Gastrocnemius medialis (tissue), 4 donors: ENCODE measurements at regions not wholly inside any gene's neighbourhood (a gene's known extent, or its start where the extent isn't known, plus 50 kb on each side); places are given as distances from the start of the nearest gene placed in this dataset.

Experiments used
- POLR2A ChIP-seq, 2 donors: fragments of 450-650 bp; IDR thresholded peaks; one replicate each; pipeline ENCODE4 v1.6.1; 2017; ENCODE audit warnings: antibody characterized with exemption in 2 of 2, mild to moderate bottlenecking in 2 of 2, moderate library complexity in 2 of 2
- TF ChIP-seq, protein P1 (sequence below), 5 experiments: fragments of 450-650 bp in 3 of 5; fragments of 200-600 bp in 2 of 5; sonication (generic) in 2 of 5; IDR thresholded peaks in 4 of 5; conservative IDR thresholded peaks in 1 of 5; 1 replicate in 4 of 5; 2 replicates in 1 of 5; pipeline ENCODE4 v1.5.1; 2016 to 2019; ENCODE audit warnings: antibody characterized with exemption in 5 of 5, mild to moderate bottlenecking in 3 of 5, moderate library complexity in 3 of 5

GRCh38 chr2:208937521-208937920 lies 486.3 kb upstream of the MAP2 start:
- TF ChIP-seq, protein P1, sequence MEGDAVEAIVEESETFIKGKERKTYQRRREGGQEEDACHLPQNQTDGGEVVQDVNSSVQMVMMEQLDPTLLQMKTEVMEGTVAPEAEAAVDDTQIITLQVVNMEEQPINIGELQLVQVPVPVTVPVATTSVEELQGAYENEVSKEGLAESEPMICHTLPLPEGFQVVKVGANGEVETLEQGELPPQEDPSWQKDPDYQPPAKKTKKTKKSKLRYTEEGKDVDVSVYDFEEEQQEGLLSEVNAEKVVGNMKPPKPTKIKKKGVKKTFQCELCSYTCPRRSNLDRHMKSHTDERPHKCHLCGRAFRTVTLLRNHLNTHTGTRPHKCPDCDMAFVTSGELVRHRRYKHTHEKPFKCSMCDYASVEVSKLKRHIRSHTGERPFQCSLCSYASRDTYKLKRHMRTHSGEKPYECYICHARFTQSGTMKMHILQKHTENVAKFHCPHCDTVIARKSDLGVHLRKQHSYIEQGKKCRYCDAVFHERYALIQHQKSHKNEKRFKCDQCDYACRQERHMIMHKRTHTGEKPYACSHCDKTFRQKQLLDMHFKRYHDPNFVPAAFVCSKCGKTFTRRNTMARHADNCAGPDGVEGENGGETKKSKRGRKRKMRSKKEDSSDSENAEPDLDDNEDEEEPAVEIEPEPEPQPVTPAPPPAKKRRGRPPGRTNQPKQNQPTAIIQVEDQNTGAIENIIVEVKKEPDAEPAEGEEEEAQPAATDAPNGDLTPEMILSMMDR (IDR thresholded peaks at IDR 0.05 in 4 of 5, conservative IDR thresholded peaks at IDR 0.05 in 1 of 5): no peak
- no peak for TF ChIP-seq POLR2A (IDR thresholded peaks at IDR 0.05)
